Fibroblast of skin of back (primary cell): ENCODE measurements at regions not wholly inside any gene's neighbourhood (a gene's known extent, or its start where the extent isn't known, plus 50 kb on each side); places are given as distances from the start of the nearest gene placed in this dataset.
A peak's percentile ranks its signal among the peaks of the same experiment; 100 is the strongest.
"Not testable (repeated sequence)": the region's sequence is repeated elsewhere in the genome, so short reads cannot be mapped to it uniquely, and the experiment has no call there.

Experiments used
- DNase-seq: peaks from one replicate; pipeline ENCODE4 v3.0.0-alpha.2; 2013

DNA sequence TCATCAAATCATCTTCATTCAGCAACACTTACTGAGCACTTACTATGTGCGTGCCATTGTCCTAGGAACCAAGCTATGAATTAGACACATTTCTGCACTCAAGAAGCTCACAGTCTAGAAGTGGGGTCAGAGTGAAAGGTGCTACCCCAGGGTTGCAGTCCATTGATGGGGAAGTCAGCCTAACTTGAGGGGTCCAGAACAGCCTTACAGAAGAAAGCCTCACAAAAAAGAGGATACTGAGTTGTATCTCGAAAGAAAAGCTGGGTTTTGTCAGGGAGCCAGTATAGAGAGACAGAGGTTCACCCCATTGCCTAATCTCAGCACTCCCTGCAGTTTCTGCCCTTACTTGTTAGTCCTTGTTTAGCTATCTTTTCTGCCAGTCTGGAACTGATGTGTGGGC is 153.1 kb upstream of the JUN start:
- DNase-seq = no peak

DNA sequence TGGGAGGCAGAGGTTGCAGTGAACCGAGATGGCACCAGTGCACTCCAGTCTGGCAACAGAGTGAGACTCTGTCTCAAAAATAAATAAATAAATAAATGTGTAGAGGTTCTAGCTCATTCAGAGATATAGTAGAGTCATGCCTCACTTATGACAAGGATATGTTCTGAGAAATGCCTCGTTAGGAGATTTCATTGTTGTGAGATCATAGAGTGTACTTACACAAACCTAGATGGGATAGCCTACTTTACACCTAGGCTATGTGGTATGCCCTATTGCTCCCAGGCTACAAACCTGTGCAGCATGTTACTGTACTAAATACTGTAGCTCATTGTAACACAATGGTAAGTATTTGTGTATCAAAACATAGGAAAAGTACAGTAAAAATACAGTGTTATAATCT is 155.3 kb upstream of the JUN start:
- DNase-seq = no peak

DNA sequence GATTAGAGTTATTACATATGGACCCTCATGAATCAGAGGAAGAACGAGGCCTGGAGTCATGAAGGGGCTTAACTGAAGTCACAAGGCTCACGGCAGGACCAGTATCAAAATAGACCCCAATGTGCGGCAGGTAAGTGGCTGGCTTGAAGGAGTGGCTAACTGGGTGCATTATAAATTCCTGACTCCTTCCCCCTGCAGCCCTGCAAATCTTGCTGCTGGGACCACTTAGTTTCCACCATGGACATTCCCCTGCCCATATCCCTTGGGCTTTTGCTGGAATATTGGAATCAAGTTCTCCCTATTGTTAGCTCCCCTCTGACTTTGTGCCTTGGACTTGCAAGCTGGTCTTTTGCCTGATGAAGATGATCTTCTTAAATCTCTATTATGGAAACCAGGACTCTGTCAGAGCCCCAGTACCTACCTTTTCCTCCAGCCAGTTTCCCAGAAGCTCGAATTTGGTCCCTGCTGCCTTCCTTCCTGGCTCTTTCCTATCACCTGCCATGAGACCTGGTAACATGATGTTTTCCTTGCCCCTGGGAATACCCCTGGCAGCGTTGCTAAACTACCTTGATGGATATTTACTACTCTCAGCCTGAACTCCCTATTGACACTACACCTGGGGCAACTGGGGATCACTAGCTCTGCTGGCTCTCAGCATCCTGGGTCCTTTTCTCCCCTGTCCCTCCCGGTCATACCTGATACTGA is 156.0 kb upstream of the JUN start:
- no peak for DNase-seq

- no peak for DNase-seq
These were observed 157.8 kb upstream of the JUN start for GRCh38 chr1:58941471-58942289.

DNA sequence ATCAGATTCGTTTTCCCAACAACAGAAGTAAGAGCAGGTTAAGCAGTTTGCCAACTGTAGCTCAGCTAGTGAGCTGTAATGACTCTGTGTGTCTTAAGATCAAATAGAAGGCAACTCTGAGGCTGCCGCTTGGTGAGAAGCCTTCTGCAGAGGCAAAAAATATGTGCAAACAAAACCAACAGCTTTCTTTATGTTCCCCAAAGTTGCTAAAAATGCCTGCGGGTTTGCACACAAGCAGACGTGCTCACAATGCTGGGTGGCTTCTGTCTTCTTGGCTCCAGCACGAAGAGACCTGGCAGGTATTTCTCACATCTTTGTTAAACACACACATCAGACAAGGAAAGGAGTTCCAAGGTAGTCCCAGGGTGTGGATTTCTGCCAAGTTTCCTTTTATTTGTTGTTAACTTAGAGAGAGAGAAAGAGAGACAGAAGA is 158.9 kb upstream of the JUN start:
- no peak for DNase-seq

GRCh38 chr1:58943776-58944175 is 159.9 kb upstream of the JUN start:
- DNase-seq = no peak

- no peak for DNase-seq
These were observed 160.6 kb upstream of the JUN start for GRCh38 chr1:58944439-58944838.

- DNase-seq = no peak
These were observed 162.5 kb upstream of the JUN start for GRCh38 chr1:58946390-58946789.

DNA sequence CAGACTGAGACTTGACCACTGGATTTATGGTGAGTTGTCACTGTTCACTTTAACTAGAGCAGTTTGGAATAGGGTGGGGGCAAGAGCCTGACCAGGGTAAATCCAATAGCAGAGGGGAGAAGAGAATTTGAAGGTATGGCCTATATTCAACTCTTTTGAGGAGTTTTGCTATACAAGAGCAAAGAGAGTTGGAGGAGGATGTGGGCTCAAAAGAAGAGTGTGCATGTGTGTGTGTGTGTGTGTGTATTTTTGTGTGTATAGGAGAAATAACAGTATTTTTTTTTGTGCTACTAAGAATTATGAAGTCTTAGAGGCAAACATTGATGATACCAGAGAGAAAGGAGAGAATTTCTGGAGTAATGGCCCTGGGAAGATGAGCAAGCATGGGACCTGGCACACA is 164.8 kb upstream of the JUN start:
- DNase-seq = no peak

DNA sequence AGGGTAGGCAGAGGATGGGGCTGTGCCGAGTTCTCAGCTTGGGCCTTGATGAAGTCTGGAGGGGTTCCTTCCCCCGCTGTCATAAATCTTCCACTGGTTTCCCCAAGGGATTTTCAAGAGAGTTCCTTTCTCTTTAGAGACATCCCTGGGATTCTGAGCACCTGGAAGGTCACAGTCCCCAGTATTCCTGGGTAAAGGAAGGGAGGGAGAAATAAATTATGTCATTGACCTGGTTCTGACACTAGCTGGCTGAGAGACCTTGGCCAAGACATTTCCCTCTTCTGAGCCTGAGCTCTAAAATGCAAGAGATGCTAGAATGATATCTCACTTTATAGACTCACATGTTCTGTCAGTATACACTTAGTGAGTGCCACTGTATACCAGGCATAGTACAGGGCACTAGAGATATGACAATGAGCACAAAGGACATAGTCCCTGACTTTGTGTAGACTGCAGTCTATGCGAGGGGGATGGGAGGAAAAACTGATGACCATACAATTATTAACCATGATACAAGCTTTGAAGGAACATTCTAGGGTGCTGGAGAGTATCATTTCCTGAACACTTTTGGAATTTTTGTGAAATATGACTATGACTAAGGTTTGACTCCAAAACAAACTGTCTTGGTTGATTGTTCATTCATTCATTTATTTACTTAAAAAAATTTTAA is 165.8 kb upstream of the JUN start:
- DNase-seq = no peak

DNA sequence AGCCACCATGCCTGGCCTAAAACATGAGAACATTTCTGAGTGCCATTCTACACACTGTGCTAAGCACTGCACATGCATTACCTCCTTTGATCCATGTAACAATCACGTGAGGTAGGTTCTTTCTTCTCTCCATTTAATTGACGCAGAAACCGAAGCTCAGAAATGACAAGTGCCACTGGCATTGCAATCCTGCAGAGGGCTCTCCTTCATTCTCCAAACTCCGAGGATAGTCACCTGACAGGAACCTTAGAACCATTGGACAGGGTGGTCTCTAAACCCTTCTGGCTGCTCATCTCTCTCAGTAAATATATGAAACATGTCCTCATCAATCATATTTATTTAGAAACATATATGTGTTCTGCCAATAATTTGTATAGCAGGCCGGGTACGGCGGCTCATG is 167.1 kb upstream of the JUN start:
- DNase-seq = no peak

- DNase-seq = not testable (repeated sequence)
These were observed 170.1 kb upstream of the JUN start for GRCh38 chr1:58953951-58954350.

GRCh38 chr1:58963287-58963686 is 179.4 kb upstream of the JUN start:
- not testable (repeated sequence) for DNase-seq

DNA sequence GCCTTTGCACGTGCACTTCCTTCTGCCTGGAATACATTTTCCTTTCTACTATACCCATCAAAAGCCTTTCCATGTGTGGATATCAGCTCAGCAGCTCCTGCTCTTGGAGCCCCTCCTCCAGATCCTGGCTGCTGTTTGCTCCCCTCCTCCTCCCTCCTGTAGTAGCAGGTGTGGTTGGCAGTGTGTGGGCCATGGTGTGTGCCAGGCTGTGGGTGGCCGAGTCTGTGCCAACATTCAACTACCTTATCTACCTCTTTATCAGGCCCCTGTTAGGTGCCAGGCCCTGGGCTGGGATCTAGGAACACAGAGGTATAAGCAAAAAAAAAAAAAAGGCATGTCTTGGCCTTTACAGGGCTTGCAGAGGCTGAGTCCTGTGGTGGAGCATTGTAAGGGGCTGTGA is 180.6 kb upstream of the JUN start:
- no peak for DNase-seq

DNA sequence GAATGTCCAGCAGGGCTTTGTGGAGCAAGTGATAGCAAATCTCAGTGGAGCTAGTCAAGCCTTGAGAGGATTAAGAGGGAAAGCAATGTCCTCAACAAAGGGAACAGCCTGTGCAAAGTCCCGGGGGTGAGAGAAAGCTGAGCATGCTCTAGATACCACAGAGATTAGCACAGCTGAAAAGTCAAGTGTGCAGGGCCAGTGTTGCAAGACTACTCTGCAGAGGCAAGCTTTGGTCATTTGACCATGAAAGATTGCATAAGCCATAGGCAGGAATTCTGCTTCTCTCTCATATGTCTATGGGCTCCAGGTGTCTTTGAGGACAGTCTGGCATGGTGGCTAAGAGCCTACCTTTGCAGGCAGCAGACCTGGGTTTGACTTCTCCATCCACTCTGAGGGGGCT is 181.0 kb upstream of the JUN start:
- no peak for DNase-seq

DNA sequence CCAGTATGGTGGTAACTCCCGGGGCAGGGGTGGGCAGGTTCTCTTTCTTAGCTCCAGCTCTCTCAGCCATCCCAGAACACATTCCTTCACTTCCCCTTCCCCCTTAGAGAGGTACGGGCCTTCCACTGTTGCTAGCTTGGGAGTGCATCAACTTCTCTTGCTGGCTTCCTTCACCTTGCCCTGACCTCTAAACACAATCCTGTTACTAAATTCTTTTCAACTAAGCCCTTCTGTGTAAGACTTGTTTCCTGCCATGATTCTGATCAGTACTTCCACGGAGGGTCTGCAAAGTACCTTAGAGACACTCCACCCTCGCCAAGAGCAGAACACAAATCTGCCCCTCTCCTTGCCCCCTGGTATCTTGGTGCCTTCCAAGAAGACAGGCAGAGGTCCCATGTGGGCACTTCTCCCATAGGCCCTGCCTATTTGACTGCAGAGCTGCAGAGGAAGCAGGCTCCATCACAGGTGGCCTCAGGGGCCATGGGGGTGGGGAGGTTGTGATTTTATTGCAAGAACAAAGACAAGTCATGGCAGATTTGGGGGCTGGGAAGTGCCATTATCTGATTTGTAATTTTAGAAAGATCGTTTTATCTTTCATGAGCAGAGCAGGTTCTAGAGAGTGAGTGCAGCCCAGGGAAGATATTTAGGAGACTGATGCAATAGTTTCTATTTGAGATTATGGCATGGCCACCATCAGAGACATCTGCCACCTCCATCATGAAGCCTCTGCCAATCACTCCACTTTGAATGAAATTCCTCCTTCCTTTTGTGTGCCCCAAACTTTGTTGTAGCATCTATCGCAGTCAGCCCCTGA is 182.5 kb upstream of the JUN start:
- DNase-seq = no peak

DNA sequence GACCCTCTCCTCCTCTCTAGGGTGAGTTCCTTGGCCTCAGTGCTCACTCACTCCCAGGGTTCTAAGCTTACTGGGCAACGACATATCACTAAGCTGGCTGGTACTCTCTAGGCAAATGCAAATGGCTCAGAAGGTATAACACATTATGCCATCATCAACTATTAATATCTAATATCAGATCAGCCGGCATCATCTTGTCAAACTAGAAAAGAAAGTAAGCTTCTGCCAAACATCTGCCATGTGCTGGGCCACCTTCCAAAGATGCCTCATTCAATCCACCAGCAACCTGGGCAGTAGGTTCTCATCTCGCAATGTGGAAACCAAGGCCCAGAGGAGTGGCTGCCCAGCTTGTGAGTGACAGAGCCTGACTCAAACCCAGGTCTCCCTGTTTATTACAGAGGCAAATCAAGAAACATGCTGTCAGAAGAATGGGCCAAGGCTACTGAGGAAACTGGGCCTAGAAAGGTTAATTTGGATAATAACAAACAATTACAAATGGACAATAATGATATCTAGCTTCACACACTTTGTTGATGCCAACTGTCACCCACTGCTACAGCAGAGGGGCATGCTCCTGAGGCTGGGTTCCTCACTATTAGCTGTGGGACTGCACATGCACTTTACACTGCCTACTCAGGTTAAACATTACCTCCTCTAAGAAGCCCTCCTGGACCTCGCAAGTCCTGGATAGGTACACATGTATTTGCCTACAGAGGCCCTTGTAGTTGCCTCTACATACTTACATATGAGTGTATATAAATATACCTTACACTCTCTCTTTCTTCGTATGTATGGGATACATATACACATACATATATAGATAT is 183.3 kb upstream of the JUN start:
- no peak for DNase-seq

DNA sequence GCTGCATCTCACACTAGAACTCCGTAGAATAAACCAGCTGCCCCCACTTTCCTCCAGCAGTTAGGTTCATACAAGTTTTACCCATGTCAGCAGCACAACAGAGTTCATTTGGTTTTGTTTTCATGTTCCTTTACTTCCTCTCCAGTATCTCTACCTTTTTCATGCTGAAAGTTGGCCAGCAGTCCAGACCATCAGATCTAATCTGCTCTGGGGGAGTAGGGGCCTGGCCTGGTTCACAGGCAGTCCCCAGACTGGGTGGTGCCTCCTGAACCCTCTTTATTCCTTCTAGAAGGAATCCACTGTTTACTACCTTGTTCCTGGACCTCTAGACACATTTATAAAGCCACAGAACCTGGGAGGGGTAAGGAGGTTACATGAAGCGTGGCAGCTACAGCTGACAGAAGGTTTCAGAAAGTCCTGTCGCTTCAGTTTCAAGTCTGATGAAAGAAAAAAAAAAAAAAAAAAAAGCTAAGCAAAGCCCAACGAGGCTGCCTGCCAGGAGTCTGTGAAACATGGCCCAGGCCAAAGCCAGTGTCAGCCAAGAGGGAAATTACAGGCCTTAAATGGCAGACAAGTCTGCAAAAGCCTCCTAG is 184.6 kb upstream of the JUN start:
- peak; percentile 18 for DNase-seq

GRCh38 chr1:58969176-58969575 is 185.3 kb upstream of the JUN start:
- not testable (repeated sequence) for DNase-seq

- DNase-seq = no peak
These were observed 187.8 kb upstream of the JUN start for GRCh38 chr1:58971629-58972140.

GRCh38 chr1:58975888-58976287 is 192.0 kb upstream of the JUN start:
- no peak for DNase-seq
